WTC11 (cell line): ENCODE measurements at regions not wholly inside any gene's neighbourhood (a gene's known extent, or its start where the extent isn't known, plus 50 kb on each side); places are given as distances from the start of the nearest gene placed in this dataset.

ENCODE experiments used
- ATAC-seq: fragments of 200-7000 bp; cut with Tn5 transposase; 2 replicates; pipeline ENCODE4 v1.10.0; 2021; ENCODE audit warnings: mild to moderate bottlenecking, moderate library complexity
- CTCF ChIA-PET: fragments of 300-600 bp; sonication (Branson Sonifier 250); formaldehyde crosslinking; loops from one replicate; lab custom pipeline; 2021; ENCODE audit warnings: antibody characterized with exemption; lab: Charles Lee
- POLR2A ChIA-PET: fragments of 350-600 bp; sonication (Branson Sonifier 250); formaldehyde crosslinking; loops from one replicate; lab custom pipeline; 2021; ENCODE audit warnings: antibody characterized with exemption; lab: Charles Lee
- DNase-seq: peaks from one replicate; pipeline ENCODE4 v3.0.0; 2021; ENCODE audit warnings: low spot score
- H3K27ac Mint-ChIP-seq: 2 replicates; pipeline ENCODE4 v1.8.0; 2021; ENCODE audit warnings: mixed read lengths
- H3K27me3 Mint-ChIP-seq: 2 replicates; pipeline ENCODE4 v1.8.0; 2021; ENCODE audit warnings: low read depth, mild to moderate bottlenecking, moderate library complexity, mixed read lengths
- H3K36me3 Mint-ChIP-seq: 2 replicates; pipeline ENCODE4 v1.8.0; 2021; ENCODE audit warnings: mixed read lengths
- H3K4me1 Mint-ChIP-seq: 2 replicates; pipeline ENCODE4 v1.8.0; 2022; ENCODE audit warnings: mixed read lengths
- H3K4me3 Mint-ChIP-seq: 2 replicates; pipeline ENCODE4 v1.8.0; 2021; ENCODE audit warnings: mild to moderate bottlenecking, moderate library complexity, mixed read lengths
- H3K9me3 Mint-ChIP-seq: 2 replicates; pipeline ENCODE4 v1.8.0; 2021; ENCODE audit warnings: mixed read lengths
- ELF4 ChIP-seq: sonication (generic); formaldehyde crosslinking; IDR thresholded peaks from 2 replicates; pipeline ENCODE4 v1.8.1; 2022; ENCODE audit warnings: low read depth, mild to moderate bottlenecking, moderate library complexity, missing genetic modification reagents
- FOXK1 ChIP-seq: sonication (generic); formaldehyde crosslinking; IDR thresholded peaks from 2 replicates; pipeline ENCODE4 v1.8.0; 2022; ENCODE audit warnings: mild to moderate bottlenecking, moderate library complexity, missing genetic modification reagents
- GTF2I ChIP-seq: fragments of 250-450 bp; sonication (Bioruptor Pico); conservative IDR thresholded peaks from 2 replicates; pipeline ENCODE4 v1.4.0; 2021; ENCODE audit warnings: mild to moderate bottlenecking
- IRF2 ChIP-seq: sonication (generic); formaldehyde crosslinking; IDR thresholded peaks from 2 replicates; pipeline ENCODE4 v1.8.0; 2022; ENCODE audit warnings: low read depth, missing genetic modification reagents, borderline replicate concordance
- KAT7 ChIP-seq: sonication (generic); formaldehyde crosslinking; IDR thresholded peaks from 2 replicates; pipeline ENCODE4 v1.8.1; 2023; ENCODE audit warnings: missing genetic modification reagents, mild to moderate bottlenecking, borderline replicate concordance
- NFE2L1 ChIP-seq: sonication (generic); formaldehyde crosslinking; IDR thresholded peaks from 2 replicates; pipeline ENCODE4 v1.8.1; 2023; ENCODE audit warnings: missing genetic modification reagents
- OVOL2 ChIP-seq: fragments of 250-450 bp; sonication (Bioruptor Pico); IDR thresholded peaks from 2 replicates; pipeline ENCODE4 v1.9.0; 2021; ENCODE audit warnings: mild to moderate bottlenecking, borderline replicate concordance
- RELA ChIP-seq: sonication (generic); formaldehyde crosslinking; IDR thresholded peaks from 2 replicates; pipeline ENCODE4 v1.8.1; 2022; ENCODE audit warnings: missing genetic modification reagents, mild to moderate bottlenecking, borderline replicate concordance
- ZNF396 ChIP-seq: fragments of 250-450 bp; sonication (Bioruptor Pico); IDR thresholded peaks from 2 replicates; pipeline ENCODE4 v1.8.0; 2021; ENCODE audit warnings: mild to moderate bottlenecking, moderate library complexity, borderline replicate concordance
- TF ChIP-seq, protein P1 (sequence below): sonication (generic); formaldehyde crosslinking; IDR thresholded peaks from 2 replicates; pipeline ENCODE4 v1.8.1; 2022; ENCODE audit warnings: low read depth, mild to moderate bottlenecking, moderate library complexity, missing genetic modification reagents, borderline replicate concordance
- TF ChIP-seq, protein P2 (sequence below): sonication (generic); formaldehyde crosslinking; IDR thresholded peaks from 2 replicates; pipeline ENCODE4 v1.8.0; 2022; ENCODE audit warnings: mild to moderate bottlenecking, missing genetic modification reagents
- TF ChIP-seq, protein P3 (sequence below): fragments of 250-450 bp; sonication (Bioruptor Pico); IDR thresholded peaks from 2 replicates; pipeline ENCODE4 v1.9.0; 2021; ENCODE audit warnings: mild to moderate bottlenecking, borderline replicate concordance
- TF ChIP-seq, protein P4 (sequence below): sonication (generic); formaldehyde crosslinking; IDR thresholded peaks from 2 replicates; pipeline ENCODE4 v1.8.1; 2023; ENCODE audit warnings: mild to moderate bottlenecking, missing genetic modification reagents
- TF ChIP-seq, protein P5 (sequence below): fragments of 250-450 bp; sonication (Bioruptor Pico); IDR thresholded peaks from 2 replicates; pipeline ENCODE4 v1.9.0; 2021; ENCODE audit warnings: mild to moderate bottlenecking
- TF ChIP-seq, protein P6 (sequence below): sonication (generic); formaldehyde crosslinking; IDR thresholded peaks from 2 replicates; pipeline ENCODE4 v1.8.0; 2023; ENCODE audit warnings: missing genetic modification reagents
- TF ChIP-seq, protein P7 (sequence below): sonication (generic); formaldehyde crosslinking; IDR thresholded peaks from 2 replicates; pipeline ENCODE4 v1.8.1; 2022; ENCODE audit warnings: low read depth, missing genetic modification reagents, borderline replicate concordance
- TF ChIP-seq, protein P8 (sequence below): sonication (generic); formaldehyde crosslinking; IDR thresholded peaks from 2 replicates; pipeline ENCODE4 v1.8.1; 2023; ENCODE audit warnings: mild to moderate bottlenecking, missing genetic modification reagents, moderate library complexity

DNA sequence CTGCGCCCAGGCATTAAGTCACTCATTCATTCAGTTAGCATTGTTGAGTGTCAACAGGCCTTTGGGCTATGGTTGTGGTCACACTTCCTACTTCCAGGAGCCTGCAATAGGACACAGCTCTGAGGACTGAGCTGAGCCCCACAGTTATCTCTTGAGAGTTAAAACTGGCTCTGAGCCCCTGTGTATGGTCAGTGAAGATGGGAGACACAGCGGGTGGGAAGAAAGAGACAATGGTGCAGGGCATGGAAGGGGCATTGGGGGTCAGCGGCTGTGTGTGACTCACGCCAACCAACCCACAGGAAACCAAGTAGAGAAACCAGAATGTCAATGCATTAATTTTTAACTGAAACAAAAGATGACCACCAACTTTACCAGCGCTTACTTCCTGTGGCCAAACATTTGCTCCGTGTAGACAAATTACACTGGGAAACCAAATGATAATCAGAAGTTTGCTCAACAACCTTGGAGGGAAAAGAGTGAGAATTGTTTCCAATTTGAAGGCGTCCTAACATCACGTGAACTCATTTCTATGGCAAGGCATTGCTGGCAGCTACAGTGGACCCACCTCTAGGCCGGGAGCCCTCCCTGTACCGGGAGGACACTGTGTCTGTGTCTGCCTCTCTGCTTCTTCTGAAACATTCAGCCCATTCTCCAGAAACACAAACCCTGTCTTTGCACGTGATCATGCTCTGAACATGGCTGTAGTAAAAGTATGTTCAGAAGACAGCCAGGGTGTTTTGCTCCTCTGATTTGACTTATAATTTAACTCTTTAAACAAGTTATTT is 212.0 kb upstream of the ID2 start:
- ChIA-PET CTCF (no interaction called here), POLR2A (no interaction called here)
- Mint-ChIP-seq H3K27ac (no peak overlapping the region), H3K27me3 (no peaks in the 10 kb centered on the region), H3K36me3 (no peaks in the 10 kb centered on the region), H3K9me3 (peaks cover 17% of the 10 kb centered on the region), H3K4me3 (no peak overlapping the region), H3K4me1 (no peaks in the 10 kb centered on the region)
- DNase-seq (no peak), ATAC-seq (no peak)
- TF ChIP-seq, protein P1, sequence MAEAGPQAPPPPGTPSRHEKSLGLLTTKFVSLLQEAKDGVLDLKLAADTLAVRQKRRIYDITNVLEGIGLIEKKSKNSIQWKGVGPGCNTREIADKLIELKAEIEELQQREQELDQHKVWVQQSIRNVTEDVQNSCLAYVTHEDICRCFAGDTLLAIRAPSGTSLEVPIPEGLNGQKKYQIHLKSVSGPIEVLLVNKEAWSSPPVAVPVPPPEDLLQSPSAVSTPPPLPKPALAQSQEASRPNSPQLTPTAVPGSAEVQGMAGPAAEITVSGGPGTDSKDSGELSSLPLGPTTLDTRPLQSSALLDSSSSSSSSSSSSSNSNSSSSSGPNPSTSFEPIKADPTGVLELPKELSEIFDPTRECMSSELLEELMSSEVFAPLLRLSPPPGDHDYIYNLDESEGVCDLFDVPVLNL (CRISPR knock-in tag), result no peak
- TF ChIP-seq ZNF396 (no peak), IRF2 (CRISPR knock-in tag) (no peak), RELA (CRISPR knock-in tag) (no peak)
- TF ChIP-seq, protein P2, sequence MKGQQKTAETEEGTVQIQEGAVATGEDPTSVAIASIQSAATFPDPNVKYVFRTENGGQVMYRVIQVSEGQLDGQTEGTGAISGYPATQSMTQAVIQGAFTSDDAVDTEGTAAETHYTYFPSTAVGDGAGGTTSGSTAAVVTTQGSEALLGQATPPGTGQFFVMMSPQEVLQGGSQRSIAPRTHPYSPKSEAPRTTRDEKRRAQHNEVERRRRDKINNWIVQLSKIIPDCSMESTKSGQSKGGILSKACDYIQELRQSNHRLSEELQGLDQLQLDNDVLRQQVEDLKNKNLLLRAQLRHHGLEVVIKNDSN (CRISPR knock-in tag), result no peak

DNA sequence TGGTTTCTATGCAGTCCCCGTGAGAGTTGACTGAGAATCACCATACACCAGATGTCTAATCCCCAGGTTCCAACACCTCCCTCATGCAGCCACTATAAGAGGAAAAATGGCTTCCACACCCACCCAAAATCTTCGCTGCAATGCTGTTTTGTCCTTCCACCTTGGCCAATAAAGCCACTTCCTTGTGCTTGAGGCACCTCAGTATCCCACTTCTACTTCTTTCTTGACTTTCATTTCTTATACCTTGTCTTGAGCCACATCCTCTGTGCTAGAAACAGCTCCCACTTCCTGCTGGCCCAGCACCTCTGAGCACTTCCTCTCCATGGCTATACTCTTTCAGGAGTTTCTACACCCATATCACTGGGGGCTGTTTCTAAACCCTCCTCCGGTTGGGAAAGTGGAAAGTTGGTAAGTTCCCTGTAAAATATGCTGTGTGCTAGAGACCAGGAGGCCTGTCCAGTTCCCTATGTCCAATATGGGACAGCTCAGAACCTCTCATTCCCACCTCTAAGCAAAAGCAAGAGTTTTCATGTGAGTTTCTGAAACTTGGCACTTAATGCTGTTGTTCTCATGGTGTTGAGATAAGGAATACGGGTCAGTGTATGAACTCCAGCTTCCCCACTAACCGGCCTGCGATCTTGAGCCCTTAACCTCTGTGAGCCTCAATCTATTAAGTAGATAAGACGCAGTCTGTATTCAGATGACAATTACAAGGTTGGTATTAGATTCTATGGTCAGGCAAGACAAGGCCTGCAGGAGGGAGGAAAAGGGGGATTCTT is 209.1 kb upstream of the ID2 start:
- H3K4me1 Mint-ChIP-seq, result peaks cover 5% of the 10 kb centered on the region
- CTCF ChIA-PET, result no interaction called here
- POLR2A ChIA-PET, result no interaction called here
- H3K27ac Mint-ChIP-seq, result no peak overlapping the region
- no peak overlapping the region for H3K4me3 Mint-ChIP-seq
- TF ChIP-seq GTF2I (CRISPR knock-in tag) (no peak), KAT7 (CRISPR knock-in tag) (no peak), NFE2L1 (CRISPR knock-in tag) (no peak), FOXK1 (no peak), OVOL2 (CRISPR knock-in tag) (no peak), ELF4 (CRISPR knock-in tag) (no peak)
- TF ChIP-seq, protein P3, sequence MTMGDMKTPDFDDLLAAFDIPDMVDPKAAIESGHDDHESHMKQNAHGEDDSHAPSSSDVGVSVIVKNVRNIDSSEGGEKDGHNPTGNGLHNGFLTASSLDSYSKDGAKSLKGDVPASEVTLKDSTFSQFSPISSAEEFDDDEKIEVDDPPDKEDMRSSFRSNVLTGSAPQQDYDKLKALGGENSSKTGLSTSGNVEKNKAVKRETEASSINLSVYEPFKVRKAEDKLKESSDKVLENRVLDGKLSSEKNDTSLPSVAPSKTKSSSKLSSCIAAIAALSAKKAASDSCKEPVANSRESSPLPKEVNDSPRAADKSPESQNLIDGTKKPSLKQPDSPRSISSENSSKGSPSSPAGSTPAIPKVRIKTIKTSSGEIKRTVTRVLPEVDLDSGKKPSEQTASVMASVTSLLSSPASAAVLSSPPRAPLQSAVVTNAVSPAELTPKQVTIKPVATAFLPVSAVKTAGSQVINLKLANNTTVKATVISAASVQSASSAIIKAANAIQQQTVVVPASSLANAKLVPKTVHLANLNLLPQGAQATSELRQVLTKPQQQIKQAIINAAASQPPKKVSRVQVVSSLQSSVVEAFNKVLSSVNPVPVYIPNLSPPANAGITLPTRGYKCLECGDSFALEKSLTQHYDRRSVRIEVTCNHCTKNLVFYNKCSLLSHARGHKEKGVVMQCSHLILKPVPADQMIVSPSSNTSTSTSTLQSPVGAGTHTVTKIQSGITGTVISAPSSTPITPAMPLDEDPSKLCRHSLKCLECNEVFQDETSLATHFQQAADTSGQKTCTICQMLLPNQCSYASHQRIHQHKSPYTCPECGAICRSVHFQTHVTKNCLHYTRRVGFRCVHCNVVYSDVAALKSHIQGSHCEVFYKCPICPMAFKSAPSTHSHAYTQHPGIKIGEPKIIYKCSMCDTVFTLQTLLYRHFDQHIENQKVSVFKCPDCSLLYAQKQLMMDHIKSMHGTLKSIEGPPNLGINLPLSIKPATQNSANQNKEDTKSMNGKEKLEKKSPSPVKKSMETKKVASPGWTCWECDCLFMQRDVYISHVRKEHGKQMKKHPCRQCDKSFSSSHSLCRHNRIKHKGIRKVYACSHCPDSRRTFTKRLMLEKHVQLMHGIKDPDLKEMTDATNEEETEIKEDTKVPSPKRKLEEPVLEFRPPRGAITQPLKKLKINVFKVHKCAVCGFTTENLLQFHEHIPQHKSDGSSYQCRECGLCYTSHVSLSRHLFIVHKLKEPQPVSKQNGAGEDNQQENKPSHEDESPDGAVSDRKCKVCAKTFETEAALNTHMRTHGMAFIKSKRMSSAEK (CRISPR knock-in tag), result no peak
- TF ChIP-seq, protein P4, sequence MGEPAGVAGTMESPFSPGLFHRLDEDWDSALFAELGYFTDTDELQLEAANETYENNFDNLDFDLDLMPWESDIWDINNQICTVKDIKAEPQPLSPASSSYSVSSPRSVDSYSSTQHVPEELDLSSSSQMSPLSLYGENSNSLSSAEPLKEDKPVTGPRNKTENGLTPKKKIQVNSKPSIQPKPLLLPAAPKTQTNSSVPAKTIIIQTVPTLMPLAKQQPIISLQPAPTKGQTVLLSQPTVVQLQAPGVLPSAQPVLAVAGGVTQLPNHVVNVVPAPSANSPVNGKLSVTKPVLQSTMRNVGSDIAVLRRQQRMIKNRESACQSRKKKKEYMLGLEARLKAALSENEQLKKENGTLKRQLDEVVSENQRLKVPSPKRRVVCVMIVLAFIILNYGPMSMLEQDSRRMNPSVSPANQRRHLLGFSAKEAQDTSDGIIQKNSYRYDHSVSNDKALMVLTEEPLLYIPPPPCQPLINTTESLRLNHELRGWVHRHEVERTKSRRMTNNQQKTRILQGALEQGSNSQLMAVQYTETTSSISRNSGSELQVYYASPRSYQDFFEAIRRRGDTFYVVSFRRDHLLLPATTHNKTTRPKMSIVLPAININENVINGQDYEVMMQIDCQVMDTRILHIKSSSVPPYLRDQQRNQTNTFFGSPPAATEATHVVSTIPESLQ, result no peak
- TF ChIP-seq, protein P5, sequence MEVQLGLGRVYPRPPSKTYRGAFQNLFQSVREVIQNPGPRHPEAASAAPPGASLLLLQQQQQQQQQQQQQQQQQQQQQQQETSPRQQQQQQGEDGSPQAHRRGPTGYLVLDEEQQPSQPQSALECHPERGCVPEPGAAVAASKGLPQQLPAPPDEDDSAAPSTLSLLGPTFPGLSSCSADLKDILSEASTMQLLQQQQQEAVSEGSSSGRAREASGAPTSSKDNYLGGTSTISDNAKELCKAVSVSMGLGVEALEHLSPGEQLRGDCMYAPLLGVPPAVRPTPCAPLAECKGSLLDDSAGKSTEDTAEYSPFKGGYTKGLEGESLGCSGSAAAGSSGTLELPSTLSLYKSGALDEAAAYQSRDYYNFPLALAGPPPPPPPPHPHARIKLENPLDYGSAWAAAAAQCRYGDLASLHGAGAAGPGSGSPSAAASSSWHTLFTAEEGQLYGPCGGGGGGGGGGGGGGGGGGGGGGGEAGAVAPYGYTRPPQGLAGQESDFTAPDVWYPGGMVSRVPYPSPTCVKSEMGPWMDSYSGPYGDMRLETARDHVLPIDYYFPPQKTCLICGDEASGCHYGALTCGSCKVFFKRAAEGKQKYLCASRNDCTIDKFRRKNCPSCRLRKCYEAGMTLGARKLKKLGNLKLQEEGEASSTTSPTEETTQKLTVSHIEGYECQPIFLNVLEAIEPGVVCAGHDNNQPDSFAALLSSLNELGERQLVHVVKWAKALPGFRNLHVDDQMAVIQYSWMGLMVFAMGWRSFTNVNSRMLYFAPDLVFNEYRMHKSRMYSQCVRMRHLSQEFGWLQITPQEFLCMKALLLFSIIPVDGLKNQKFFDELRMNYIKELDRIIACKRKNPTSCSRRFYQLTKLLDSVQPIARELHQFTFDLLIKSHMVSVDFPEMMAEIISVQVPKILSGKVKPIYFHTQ (CRISPR knock-in tag), result no peak
- TF ChIP-seq, protein P6, sequence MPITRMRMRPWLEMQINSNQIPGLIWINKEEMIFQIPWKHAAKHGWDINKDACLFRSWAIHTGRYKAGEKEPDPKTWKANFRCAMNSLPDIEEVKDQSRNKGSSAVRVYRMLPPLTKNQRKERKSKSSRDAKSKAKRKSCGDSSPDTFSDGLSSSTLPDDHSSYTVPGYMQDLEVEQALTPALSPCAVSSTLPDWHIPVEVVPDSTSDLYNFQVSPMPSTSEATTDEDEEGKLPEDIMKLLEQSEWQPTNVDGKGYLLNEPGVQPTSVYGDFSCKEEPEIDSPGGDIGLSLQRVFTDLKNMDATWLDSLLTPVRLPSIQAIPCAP (CRISPR knock-in tag), result no peak
- TF ChIP-seq, protein P7, sequence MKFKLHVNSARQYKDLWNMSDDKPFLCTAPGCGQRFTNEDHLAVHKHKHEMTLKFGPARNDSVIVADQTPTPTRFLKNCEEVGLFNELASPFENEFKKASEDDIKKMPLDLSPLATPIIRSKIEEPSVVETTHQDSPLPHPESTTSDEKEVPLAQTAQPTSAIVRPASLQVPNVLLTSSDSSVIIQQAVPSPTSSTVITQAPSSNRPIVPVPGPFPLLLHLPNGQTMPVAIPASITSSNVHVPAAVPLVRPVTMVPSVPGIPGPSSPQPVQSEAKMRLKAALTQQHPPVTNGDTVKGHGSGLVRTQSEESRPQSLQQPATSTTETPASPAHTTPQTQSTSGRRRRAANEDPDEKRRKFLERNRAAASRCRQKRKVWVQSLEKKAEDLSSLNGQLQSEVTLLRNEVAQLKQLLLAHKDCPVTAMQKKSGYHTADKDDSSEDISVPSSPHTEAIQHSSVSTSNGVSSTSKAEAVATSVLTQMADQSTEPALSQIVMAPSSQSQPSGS (CRISPR knock-in tag), result no peak
- TF ChIP-seq, protein P8, sequence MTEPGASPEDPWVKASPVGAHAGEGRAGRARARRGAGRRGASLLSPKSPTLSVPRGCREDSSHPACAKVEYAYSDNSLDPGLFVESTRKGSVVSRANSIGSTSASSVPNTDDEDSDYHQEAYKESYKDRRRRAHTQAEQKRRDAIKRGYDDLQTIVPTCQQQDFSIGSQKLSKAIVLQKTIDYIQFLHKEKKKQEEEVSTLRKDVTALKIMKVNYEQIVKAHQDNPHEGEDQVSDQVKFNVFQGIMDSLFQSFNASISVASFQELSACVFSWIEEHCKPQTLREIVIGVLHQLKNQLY (CRISPR knock-in tag), result no peak
- H3K36me3 Mint-ChIP-seq, result no peaks in the 10 kb centered on the region
- H3K9me3 Mint-ChIP-seq, result peaks cover 9% of the 10 kb centered on the region; the same call in 1 of the 2 replicates
- no peaks in the 10 kb centered on the region for H3K27me3 Mint-ChIP-seq
- ATAC-seq (no peak), DNase-seq (no peak)
